Heart left ventricle (tissue), 16 donors: ENCODE measurements at regions not wholly inside any gene's neighbourhood (a gene's known extent, or its start where the extent isn't known, plus 50 kb on each side); places are given as distances from the start of the nearest gene placed in this dataset.

Experiments used
- ATAC-seq, 4 donors: fragments of 200-7000 bp; cut with Tn5 transposase; one replicate each; pipeline ENCODE4 v1.9.1; 2020 to 2022; ENCODE audit warnings: moderate library complexity in 4 of 4, mild to moderate bottlenecking in 3 of 4, moderate number of reproducible peaks in 1 of 4
- DNase-seq, 5 donors: peaks; one replicate each; pipeline ENCODE4 v3.0.0-alpha.2; 2020
- H3K27ac ChIP-seq, 12 donors: fragments of 200-600 bp; sonication (generic) in 4 of 12; one replicate each; pipeline versions ENCODE4 v1.5.0 to v1.8.0; 2016 to 2022; ENCODE audit warnings: mild to moderate bottlenecking in 2 of 12
- H3K27me3 ChIP-seq, 9 donors: fragments of 200-600 bp; sonication (generic) in 2 of 9; one replicate each; pipeline versions ENCODE4 v1.5.1 to v1.8.0; 2016 to 2022; ENCODE audit warnings: mild to moderate bottlenecking in 3 of 9
- H3K36me3 ChIP-seq, 9 donors: fragments of 200-600 bp; sonication (generic) in 2 of 9; one replicate each; pipeline versions ENCODE4 v1.5.0 to v1.8.0; 2018 to 2022; ENCODE audit warnings: mild to moderate bottlenecking in 2 of 9
- H3K4me1 ChIP-seq, 12 donors: fragments of 200-600 bp; sonication (generic) in 4 of 12; one replicate each; pipeline versions ENCODE4 v1.5.0 to v1.8.0; 2016 to 2022; ENCODE audit warnings: mild to moderate bottlenecking in 3 of 12
- H3K4me3 ChIP-seq, 12 donors: fragments of 200-600 bp; sonication (generic) in 4 of 12; one replicate each; pipeline versions ENCODE4 v1.5.0 to v1.8.0; 2017 to 2022; ENCODE audit warnings: mild to moderate bottlenecking in 9 of 12, moderate library complexity in 4 of 12
- H3K9me3 ChIP-seq, 12 donors: fragments of 200-600 bp; sonication (generic) in 4 of 12; one replicate each; pipeline versions ENCODE4 v1.5.0 to v1.8.0; 2016 to 2022; ENCODE audit warnings: mild to moderate bottlenecking in 1 of 12
- CTCF ChIP-seq, 12 donors: fragments of 200-600 bp; sonication (generic) in 4 of 12; IDR thresholded peaks; one replicate each; pipeline versions ENCODE4 v1.5.0 to v1.8.0; 2018 to 2022; ENCODE audit warnings: antibody characterized with exemption in 12 of 12, mild to moderate bottlenecking in 5 of 12
- POLR2A ChIP-seq, 2 donors: fragments of 450-650 bp; IDR thresholded peaks; one replicate each; pipeline ENCODE4 v1.6.1; 2017; ENCODE audit warnings: antibody characterized with exemption in 2 of 2, mild to moderate bottlenecking in 2 of 2, moderate library complexity in 2 of 2
- WGBS, 4 donors: extraction: QIAGEN DNeasy Blood & Tissue Kit in 2 of 4; methylation state at CpG; one replicate each; pipeline versions ENCODE4 v1.1.5 to v1.1.7; 2013 to 2018; 5-methylcytosine and 5-hydroxymethylcytosine counted together
- intact Hi-C, 10 donors: fragments of 100-400 bp; cut with DNase I; formaldehyde crosslinking; loops; one replicate each; pipeline versions ENCODE4 v1.11.1 to v1.14.2; 2022
- donor health status: ischemic (EF 13 %, LVEDD 7.1; RV severe dilation, severe dysfunction).
- donor health status: healthy with polysubstance abuse.
- donor health status: DM: no; HTN: yes; CAD: no.
- donor health status: DM: no; HTN: no; CAD: no.
- donor health status: ischemic (EF 25% LVEDD 6.9; RV normal size, moderate dysfunction).
- donor health status: ischemic (EF 25% LVEDD 5.7; RV mildly dilated, moderate dysfunction).
- donor health status: healthy.
- donor health status: DM: yes; HTN: yes; CAD: no.
- donor health status: ischemic (EF 35%, LVEDD 5.7; RV mildly dilated, moderate dysfunction).
- donor health status: nonischemic (EF 11% LVEDD 7.7; RV severe dilation, severe dysfunction).
- donor health status: DM: yes; HTN: yes; CAD: no.
- donor health status: PGD.
- donor health status: ischemic (EF 29% LVEDD 5.4; RV normal size, mild dysfunction).
- donor health status: nonischemic (EF 23%, LVEDD 6.1; RV moderate dilation, normal function).

GRCh38 chr7:97390052-97390451 lies 272.6 kb downstream of the SDHAF3 start:
- no peak for TF ChIP-seq CTCF (IDR thresholded peaks at IDR 0.05)
- TF ChIP-seq POLR2A (IDR thresholded peaks at IDR 0.05) = no peak
- 73 to 84% (median 82%) methylated on average over 6 of the region's 6 CpGs for WGBS, 4 donors
- no peaks in the 10 kb centered on the region for H3K36me3 ChIP-seq
- DNase-seq (no peak), ATAC-seq (no peak)
- H3K9me3 ChIP-seq = no peaks in the 10 kb centered on the region
- no peak overlapping the region for H3K27ac ChIP-seq
- no peak overlapping the region for H3K4me3 ChIP-seq
- H3K4me1 ChIP-seq = no peaks in the 10 kb centered on the region
- H3K27me3 ChIP-seq = no peaks in the 10 kb centered on the region
- intact Hi-C loops = no loop called here

- TF ChIP-seq CTCF (IDR thresholded peaks at IDR 0.05) = no peak
- TF ChIP-seq POLR2A (IDR thresholded peaks at IDR 0.05) = no peak
- no peak overlapping the region for H3K27ac ChIP-seq
- DNase-seq = no peak
- H3K36me3 ChIP-seq = no peaks in the 10 kb centered on the region
- intact Hi-C loops = no loop called here
- no peaks in the 10 kb centered on the region for H3K27me3 ChIP-seq
- ATAC-seq = no peak
- no peaks in the 10 kb centered on the region for H3K4me1 ChIP-seq
- no peak overlapping the region for H3K4me3 ChIP-seq
- 57 to 67% (median 58%) methylated on average over 4 of the region's 4 CpGs for WGBS, 4 donors
- no peaks in the 10 kb centered on the region for H3K9me3 ChIP-seq
Measured at GRCh38 chr7:97390915-97391593, 273.6 kb downstream of the SDHAF3 start.

- intact Hi-C loops = no loop called here
- H3K36me3 ChIP-seq = no peaks in the 10 kb centered on the region
- H3K9me3 ChIP-seq = no peaks in the 10 kb centered on the region
- ATAC-seq (no peak), DNase-seq (no peak)
- H3K4me1 ChIP-seq = no peaks in the 10 kb centered on the region
- H3K27ac ChIP-seq = no peak overlapping the region
- WGBS, 4 donors = 46 to 56% (median 50%) methylated on average over 5 of the region's 5 CpGs
- TF ChIP-seq POLR2A (IDR thresholded peaks at IDR 0.05) (no peak), CTCF (IDR thresholded peaks at IDR 0.05) (no peak)
- H3K4me3 ChIP-seq = no peak overlapping the region
- H3K27me3 ChIP-seq = no peaks in the 10 kb centered on the region
Measured at GRCh38 chr7:97401398-97401797, 283.9 kb downstream of the SDHAF3 start.

GRCh38 chr7:97405835-97406234 lies 288.3 kb downstream of the SDHAF3 start:
- Histone ChIP-seq H3K27me3 (no peaks in the 10 kb centered on the region), H3K27ac (no peak overlapping the region), H3K36me3 (no peaks in the 10 kb centered on the region), H3K4me1 (no peaks in the 10 kb centered on the region), H3K9me3 (no peaks in the 10 kb centered on the region), H3K4me3 (no peak overlapping the region)
- no peak for DNase-seq
- ATAC-seq = no peak
- whole genome bisulfite sequencing, 4 donors = 24 to 46% (median 34%) methylated on average over 3 of the region's 3 CpGs
- intact Hi-C loops = no loop called here
- TF ChIP-seq POLR2A (IDR thresholded peaks at IDR 0.05) = no peak
- TF ChIP-seq CTCF (IDR thresholded peaks at IDR 0.05) = no peak
